ENCODE measurements at regions not wholly inside any gene's neighbourhood (a gene's known extent, or its start where the extent isn't known, plus 50 kb on each side); places are given as distances from the start of the nearest gene placed in this dataset.

- H3K4me3 ChIP-seq (ENCODE audit: low read length), result no peak overlapping the region
- ChIA-PET POLR2A (no interaction called here), CTCF (no interaction called here)
- H3K36me3 ChIP-seq (ENCODE audit: insufficient read depth, low read length), result no peaks in the 10 kb centered on the region
- Mint-ChIP-seq H3K9me3 (peaks cover 6% of the 10 kb centered on the region), H3K27me3 (peaks cover 4% of the 10 kb centered on the region), H3K36me3 (ENCODE audit: low read depth) (no peaks in the 10 kb centered on the region), H3K4me3 (no peak overlapping the region), H3K27ac (no peak overlapping the region), H3K4me1 (ENCODE audit: low read depth) (no peaks in the 10 kb centered on the region)
- H3K27me3 ChIP-seq (ENCODE audit: control insufficient read depth in 1 of 2, insufficient read depth in 2 of 2, low read length in 2 of 2), result no peaks in the 10 kb centered on the region
- intact Hi-C loops (cut with DNase I, micrococcal nuclease), result no loop called here
- H3K4me1 ChIP-seq (ENCODE audit: insufficient read depth, low read length), result no peaks in the 10 kb centered on the region
- H3K27ac ChIP-seq (ENCODE audit: low read depth in 1 of 2, low read length in 2 of 2), result no peak overlapping the region
- ATAC-seq (ENCODE audit: poor library complexity) (no peak), DNase-seq (no peak)
- H3K9me3 ChIP-seq (ENCODE audit: control insufficient read depth in 1 of 2, insufficient read depth in 1 of 2, low read length in 2 of 2), result peaks cover 0 to under 1% of the 10 kb centered on the region in 2 experiments
- no peak for TF ChIP-seq CTCF (IDR thresholded peaks at IDR 0.05)
Observed at GRCh38 chr13:34114581-34114980, 296.6 kb downstream of the RFC3 start.

- no peak overlapping the region for H3K4me3 Mint-ChIP-seq
- peaks cover 4% of the 10 kb centered on the region for H3K27me3 Mint-ChIP-seq
- DNase-seq (no peak), ATAC-seq (ENCODE audit: poor library complexity) (no peak)
- Histone ChIP-seq H3K36me3 (ENCODE audit: insufficient read depth, low read length) (no peaks in the 10 kb centered on the region), H3K9me3 (ENCODE audit: control insufficient read depth in 1 of 2, insufficient read depth in 1 of 2, low read length in 2 of 2) (no peaks in the 10 kb centered on the region), H3K27ac (ENCODE audit: low read depth in 1 of 2, low read length in 2 of 2) (no peak overlapping the region), H3K4me1 (ENCODE audit: insufficient read depth, low read length) (no peaks in the 10 kb centered on the region), H3K27me3 (ENCODE audit: control insufficient read depth in 1 of 2, insufficient read depth in 2 of 2, low read length in 2 of 2) (no peaks in the 10 kb centered on the region), H3K4me3 (ENCODE audit: low read length) (no peak overlapping the region)
- ChIA-PET CTCF (no interaction called here), POLR2A (no interaction called here)
- no peaks in the 10 kb centered on the region for H3K4me1 Mint-ChIP-seq (ENCODE audit: low read depth)
- H3K36me3 Mint-ChIP-seq (ENCODE audit: low read depth), result no peaks in the 10 kb centered on the region
- no peak overlapping the region for H3K27ac Mint-ChIP-seq
- intact Hi-C loops (cut with DNase I, micrococcal nuclease), result no loop called here
- H3K9me3 Mint-ChIP-seq, result peaks cover 3% of the 10 kb centered on the region
- TF ChIP-seq CTCF (IDR thresholded peaks at IDR 0.05), result no peak
Observed at GRCh38 chr13:34116651-34117050, 298.7 kb downstream of the RFC3 start.

- Mint-ChIP-seq H3K27me3 (no peaks in the 10 kb centered on the region), H3K9me3 (no peaks in the 10 kb centered on the region), H3K27ac (no peak overlapping the region), H3K4me3 (no peak overlapping the region), H3K36me3 (ENCODE audit: low read depth) (no peaks in the 10 kb centered on the region), H3K4me1 (ENCODE audit: low read depth) (no peaks in the 10 kb centered on the region)
- no peak overlapping the region for H3K27ac ChIP-seq (ENCODE audit: low read depth in 1 of 2, low read length in 2 of 2)
- intact Hi-C loops (cut with DNase I, micrococcal nuclease), result no loop called here
- ATAC-seq (ENCODE audit: poor library complexity) (no peak), DNase-seq (no peak)
- ChIA-PET POLR2A (no interaction called here), CTCF (no interaction called here)
- no peaks in the 10 kb centered on the region for H3K27me3 ChIP-seq (ENCODE audit: control insufficient read depth in 1 of 2, insufficient read depth in 2 of 2, low read length in 2 of 2)
- no peaks in the 10 kb centered on the region for H3K9me3 ChIP-seq (ENCODE audit: control insufficient read depth in 1 of 2, insufficient read depth in 1 of 2, low read length in 2 of 2)
- no peak overlapping the region for H3K4me3 ChIP-seq (ENCODE audit: low read length)
- H3K4me1 ChIP-seq (ENCODE audit: insufficient read depth, low read length), result no peaks in the 10 kb centered on the region
- TF ChIP-seq CTCF (IDR thresholded peaks at IDR 0.05), result no peak
- no peaks in the 10 kb centered on the region for H3K36me3 ChIP-seq (ENCODE audit: insufficient read depth, low read length)
Observed at GRCh38 chr13:34124666-34125306, 306.8 kb downstream of the RFC3 start.
